Esophagus mucosa (tissue), 1 donor: ENCODE measurements at regions not wholly inside any gene's neighbourhood (a gene's known extent, or its start where the extent isn't known, plus 50 kb on each side); places are given as distances from the start of the nearest gene placed in this dataset.
"Not testable (repeated sequence)": the region's sequence is repeated elsewhere in the genome, so short reads cannot be mapped to it uniquely, and the experiment has no call there.

Experiments
- ATAC-seq: fragments of 200-7000 bp; cut with Tn5 transposase; one replicate; pipeline ENCODE4 v1.9.1; 2020
- donor health status: DM: yes; HTN: yes; CAD: no.

DNA sequence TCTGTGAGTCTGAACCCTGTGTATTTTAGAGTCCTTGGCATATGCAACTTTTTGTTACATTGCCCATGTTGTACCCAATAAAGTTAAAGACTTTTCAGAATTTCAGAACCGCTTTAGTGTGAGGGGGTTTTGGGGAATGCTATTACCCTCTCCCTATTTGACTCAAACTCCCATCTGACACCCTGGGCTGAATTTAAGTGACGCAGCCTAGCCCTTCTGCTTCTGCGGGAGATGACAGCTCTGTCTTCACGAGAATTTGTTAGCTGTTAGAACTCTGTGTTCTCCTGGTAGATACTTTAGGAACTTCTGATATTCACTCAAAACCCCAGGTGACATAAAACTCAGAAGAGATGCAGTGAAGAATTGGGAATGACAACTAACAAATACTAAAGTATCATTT, 500.6 kb upstream of the ID4 start:
- ATAC-seq = no peak

DNA sequence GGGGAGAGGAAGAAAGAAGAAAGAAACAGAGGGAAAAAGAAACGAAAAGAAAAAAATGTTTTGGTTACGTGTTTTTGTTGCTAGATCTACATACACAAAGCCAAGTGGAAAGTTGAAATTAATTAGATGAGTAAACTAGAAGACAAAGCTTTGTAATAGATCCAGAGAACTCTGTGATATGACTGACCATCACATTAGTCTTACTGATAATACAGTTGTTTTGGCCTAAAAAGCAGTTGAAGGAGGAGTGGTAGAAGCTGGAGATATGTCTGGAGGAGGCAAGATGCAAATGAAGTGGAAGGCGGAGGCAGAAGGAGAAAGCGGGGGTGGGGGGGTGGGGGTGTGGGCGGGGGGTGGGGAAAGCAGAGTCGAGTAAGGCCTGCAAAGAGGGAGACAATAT, 500.1 kb upstream of the ID4 start:
- no peak for ATAC-seq

- no peak for ATAC-seq
These were observed 494.6 kb upstream of the ID4 start for GRCh38 chr6:19342616-19343015.

DNA sequence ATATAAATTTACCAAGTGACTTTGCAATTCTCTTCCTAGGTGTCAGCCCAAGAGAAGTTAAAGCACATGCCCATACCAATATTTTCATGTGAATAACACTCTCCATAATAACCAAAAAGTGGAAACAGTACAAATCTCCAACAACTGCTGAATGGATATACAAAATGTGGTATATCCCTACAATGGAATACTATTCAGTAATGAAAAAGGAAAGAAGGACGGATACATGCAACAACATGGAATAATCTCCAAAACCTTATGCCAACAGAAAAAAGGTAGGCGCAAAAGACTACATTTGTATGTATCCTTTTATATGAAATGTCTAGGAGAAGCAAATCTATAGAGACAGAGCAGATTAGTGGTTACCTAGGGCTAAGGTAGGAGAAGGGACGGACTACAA, 487.7 kb upstream of the ID4 start:
- no peak for ATAC-seq

GRCh38 chr6:19354181-19354580, 483.0 kb upstream of the ID4 start:
- no peak for ATAC-seq

DNA sequence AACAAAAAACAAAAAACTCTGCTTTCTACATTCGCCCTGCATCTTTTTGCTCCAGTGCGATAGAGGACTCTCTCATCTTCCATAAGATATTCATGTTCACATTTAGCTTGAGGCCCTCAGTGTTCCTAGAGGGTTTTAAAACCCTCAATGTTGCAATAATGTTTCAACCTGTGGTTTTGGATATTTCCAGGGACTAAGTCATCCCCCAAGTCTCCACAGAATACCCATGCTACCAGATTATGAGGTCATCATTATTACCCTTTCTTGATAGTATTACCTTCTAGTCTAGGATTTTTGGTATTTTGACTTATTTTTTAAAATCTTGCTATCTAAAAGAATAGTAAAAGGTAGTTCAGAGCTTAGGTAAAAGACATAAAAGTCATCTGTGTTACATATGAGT, 480.5 kb upstream of the ID4 start:
- ATAC-seq = no peak

- no peak for ATAC-seq
These were observed 474.8 kb upstream of the ID4 start for GRCh38 chr6:19362396-19362795.

DNA sequence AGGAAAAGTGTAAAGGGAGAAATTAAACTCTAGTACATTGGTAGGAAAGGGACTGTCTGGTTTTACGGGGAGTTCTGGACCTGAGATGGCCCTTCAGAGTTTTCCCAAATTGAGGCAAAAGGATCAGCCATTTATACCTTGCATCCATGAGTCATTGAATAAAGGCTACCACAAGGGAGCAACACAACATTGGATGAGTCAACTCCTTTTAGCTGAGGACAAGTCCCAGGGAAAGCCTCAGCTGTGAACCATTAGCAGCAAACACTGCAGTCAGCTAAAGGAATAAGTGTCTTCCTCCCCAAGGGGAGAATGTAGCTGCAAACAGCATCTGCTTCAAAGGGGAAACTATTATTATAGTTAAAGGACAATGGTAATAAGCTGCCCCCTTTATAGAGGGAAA, 468.7 kb upstream of the ID4 start:
- peak; percentile 76 for ATAC-seq

- ATAC-seq = no peak
These were observed 467.4 kb upstream of the ID4 start for GRCh38 chr6:19369785-19370184.

GRCh38 chr6:19370831-19371230, 466.3 kb upstream of the ID4 start:
- no peak for ATAC-seq

DNA sequence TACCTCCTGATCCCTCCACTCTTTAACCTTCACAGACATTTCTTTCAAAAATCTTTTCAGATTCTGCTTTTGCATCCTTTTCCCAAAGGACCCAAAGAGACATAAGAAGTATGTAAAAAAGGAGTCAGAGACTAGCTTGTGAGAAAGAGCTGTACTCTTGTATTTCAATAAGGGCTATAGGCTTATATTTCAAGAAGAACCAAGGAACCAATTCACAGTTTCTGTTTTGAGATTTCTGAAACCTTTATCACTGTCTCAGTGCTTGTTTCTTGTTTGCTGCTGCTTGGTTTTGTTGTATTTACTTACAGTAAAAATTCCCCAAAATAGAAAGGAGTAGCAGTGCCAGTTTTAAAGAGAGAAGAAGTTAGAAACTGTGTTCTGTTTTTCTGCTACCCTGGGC, 461.6 kb upstream of the ID4 start:
- ATAC-seq = no peak

GRCh38 chr6:19377722-19378121, 459.4 kb upstream of the ID4 start:
- ATAC-seq = no peak

DNA sequence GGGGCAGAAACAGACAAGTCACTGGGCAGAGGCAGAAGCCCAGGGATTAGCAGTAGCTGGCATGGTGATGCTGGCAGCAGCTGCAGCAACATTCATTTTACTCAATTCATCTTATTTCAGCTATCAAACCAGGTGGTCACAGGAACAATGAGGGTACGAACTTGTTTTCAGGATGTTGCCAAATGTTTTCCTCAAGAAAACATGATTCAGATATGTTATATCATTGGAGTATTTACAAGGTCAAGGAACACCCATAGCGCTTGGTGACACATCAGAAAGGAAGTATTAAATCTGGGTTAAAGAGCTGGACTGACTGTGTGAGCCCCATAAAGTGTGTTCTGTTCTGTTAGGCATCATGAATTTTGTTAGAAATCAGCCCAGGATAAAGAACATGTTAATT, 456.9 kb upstream of the ID4 start:
- ATAC-seq = peak; percentile 76

DNA sequence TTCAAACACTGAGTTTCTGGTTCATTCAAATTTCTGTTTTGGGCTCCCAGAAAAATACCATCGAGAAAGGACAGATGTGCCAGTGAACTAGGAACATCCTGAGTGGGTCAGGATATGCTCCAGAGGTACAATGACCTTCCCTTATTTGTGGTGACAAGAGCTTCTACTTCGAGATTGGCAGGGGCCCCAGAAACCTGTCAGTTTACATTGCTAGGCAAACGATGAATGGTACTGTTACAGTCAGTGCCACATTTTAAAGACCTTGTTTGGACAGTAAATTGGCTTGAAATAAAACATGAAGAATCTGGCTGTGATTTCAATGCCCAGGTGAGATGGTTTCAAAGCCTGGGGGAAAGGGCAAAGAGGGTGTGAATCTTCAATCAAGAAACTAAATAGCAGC, 454.5 kb upstream of the ID4 start:
- no peak for ATAC-seq

DNA sequence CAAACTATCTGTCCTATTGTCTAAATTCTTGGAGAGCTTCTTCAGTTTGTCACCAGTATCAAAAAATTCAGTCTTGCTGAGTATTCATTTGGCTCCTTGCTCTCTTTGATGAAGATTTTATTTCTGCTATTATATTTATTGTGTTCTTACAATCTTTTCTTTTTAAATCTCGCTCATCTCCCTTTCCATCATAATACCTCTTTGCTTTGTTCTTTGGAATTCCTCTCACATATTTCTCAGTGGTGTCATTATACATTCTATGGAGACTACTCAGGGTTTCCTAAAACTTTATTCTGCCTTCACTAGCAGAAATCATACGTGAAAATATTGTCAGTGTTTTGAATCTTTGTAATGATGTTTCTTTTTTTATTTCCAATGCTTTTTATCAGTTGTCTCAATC, 445.2 kb upstream of the ID4 start:
- no peak for ATAC-seq

- peak; percentile 92 for ATAC-seq
These were observed 443.1 kb upstream of the ID4 start for GRCh38 chr6:19394051-19394450.

DNA sequence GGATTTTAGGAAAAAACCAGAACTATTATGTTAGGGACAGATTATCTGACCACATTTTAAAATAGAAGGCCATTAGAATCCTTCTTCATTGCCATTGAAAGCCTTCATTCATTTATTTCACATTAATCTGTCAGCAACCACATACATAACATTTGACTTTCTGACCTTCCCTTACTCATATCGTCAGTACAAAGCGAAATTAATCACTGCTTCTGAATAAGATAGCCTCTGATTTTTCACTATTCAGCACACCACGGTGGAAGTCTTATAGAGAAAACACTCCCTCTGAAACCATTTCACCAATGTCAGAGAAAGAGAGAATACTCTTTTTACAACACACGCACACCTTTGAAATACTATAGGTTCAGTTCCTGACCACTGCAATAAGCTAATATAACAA, 442.5 kb upstream of the ID4 start:
- ATAC-seq = peak; percentile 81

DNA sequence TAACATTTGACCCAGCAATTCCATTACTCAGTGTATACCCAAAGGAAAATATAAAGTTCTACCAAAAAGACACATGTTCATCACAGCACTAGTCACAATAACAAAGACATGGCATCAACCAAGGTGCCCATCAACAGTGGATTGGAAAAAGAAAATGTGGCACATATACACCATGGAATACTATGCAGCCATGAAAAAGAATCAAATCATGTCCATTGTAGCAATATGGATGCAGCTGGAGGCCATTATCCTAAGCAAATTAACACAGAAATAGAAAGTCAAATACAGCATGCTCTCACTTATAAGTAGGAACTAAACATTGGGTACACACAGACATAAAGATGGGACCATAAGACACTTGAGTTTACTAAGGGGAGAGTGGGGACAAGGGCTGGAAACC, 441.9 kb upstream of the ID4 start:
- ATAC-seq = no peak

DNA sequence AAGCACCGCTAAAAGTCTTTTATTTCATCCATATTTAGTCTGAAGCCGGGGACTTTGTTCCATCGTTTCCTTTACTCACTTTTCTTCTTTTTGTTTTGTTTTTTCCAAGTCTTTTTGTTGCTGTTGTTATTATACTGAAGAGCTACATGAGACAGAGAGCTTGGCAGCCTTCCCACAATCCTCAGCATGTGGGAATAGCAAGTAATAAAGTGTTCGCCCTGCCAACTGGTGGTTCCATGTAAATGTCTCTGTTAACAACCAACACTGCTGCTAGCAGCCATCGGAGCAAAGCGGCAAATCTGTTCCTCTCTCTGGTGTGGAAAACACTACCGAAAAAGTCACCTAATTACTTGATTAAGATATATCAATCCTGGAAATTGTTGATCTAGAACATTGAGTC, 437.8 kb upstream of the ID4 start:
- no peak for ATAC-seq

GRCh38 chr6:19404884-19405283, 432.3 kb upstream of the ID4 start:
- ATAC-seq = not testable (repeated sequence)

GRCh38 chr6:19408331-19408730, 428.8 kb upstream of the ID4 start:
- no peak for ATAC-seq

- ATAC-seq = peak; percentile 97
These were observed 426.7 kb upstream of the ID4 start for GRCh38 chr6:19410481-19410880.

- ATAC-seq = peak; percentile 54
These were observed 423.8 kb upstream of the ID4 start for GRCh38 chr6:19413323-19413722.

DNA sequence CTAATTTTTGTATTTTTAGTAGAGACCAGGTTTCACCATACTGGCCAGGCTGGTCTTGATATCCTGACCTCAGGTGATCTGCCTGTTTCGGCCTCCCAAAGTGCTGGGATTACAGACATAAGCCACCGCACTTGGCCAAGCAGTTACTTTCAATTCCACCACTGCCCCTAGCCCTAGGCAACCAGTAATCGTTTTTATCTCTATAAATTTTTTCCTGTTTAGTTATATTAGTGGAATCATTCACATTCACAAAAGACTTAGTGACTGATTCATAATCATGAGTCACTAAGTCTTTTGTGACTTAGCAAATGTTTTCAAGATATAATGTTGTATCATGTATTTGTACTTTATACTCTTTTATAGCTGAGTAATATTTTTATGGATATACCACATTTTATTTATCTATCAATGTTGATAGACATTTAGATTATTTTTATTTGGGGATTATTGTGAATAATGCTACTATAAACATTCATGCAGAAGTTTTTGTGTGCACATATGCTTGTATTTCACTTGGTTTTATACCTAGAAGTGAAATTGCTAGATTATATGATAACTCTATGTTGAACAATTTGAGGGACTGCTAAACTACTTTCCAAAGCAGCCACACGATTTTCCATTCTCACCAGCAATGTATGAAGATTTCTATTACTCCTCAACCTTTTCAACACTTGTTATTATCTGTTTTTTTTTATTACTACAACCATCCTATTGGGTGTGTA, 421.4 kb upstream of the ID4 start:
- ATAC-seq = peak; percentile 62

GRCh38 chr6:19416811-19417210, 420.4 kb upstream of the ID4 start:
- no peak for ATAC-seq
